ENCODE measurements at regions not wholly inside any gene's neighbourhood (a gene's known extent, or its start where the extent isn't known, plus 50 kb on each side); places are given as distances from the start of the nearest gene placed in this dataset.

DNA sequence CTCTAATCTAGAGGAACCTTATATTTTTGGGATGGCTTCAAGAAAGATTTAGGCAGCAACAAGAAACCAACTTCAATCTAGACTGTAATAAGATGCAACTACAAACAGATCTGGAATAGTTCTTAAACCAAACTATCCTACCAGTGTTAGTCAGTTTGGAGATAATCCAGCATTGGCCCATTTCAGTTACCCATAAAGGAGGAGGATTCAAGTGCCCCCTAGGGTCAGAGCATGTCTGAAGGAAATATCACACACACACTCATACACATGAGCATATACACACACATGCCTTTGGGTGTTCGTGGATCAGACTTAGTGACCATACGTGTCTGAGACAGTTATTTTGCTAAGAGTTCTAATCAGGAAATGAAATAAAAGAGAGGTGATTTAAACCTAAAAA is 261.2 kb downstream of the ADAMTS20 start (continued):
- TF ChIP-seq ZNF707 (tag by site-specific recombination; IDR thresholded peaks at IDR 0.05) (no peak), YY1 (tag by site-specific recombination; IDR thresholded peaks at IDR 0.05) (no peak), ZBTB17 (tag by site-specific recombination; IDR thresholded peaks at IDR 0.05) (no peak), ZNF558 (tag by site-specific recombination; IDR thresholded peaks at IDR 0.05) (no peak), SP2 (tag by site-specific recombination; IDR thresholded peaks at IDR 0.05) (no peak), ZNF211 (tag by site-specific recombination; IDR thresholded peaks at IDR 0.05; ENCODE audit: low read depth) (no peak)
- TF ChIP-seq, protein P1, sequence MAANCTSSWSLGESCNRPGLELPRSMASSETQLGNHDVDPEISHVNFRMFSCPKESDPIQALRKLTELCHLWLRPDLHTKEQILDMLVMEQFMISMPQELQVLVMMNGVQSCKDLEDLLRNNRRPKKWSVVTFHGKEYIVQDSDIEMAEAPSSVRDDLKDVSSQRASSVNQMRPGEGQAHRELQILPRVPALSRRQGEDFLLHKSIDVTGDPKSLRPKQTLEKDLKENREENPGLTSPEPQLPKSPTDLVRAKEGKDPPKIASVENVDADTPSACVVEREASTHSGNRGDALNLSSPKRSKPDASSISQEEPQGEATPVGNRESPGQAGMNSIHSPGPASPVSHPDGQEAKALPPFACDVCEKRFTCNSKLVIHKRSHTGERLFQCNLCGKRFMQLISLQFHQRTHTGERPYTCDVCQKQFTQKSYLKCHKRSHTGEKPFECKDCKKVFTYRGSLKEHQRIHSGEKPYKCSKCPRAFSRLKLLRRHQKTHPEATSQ (tag by site-specific recombination; IDR thresholded peaks at IDR 0.05) = no peak

DNA sequence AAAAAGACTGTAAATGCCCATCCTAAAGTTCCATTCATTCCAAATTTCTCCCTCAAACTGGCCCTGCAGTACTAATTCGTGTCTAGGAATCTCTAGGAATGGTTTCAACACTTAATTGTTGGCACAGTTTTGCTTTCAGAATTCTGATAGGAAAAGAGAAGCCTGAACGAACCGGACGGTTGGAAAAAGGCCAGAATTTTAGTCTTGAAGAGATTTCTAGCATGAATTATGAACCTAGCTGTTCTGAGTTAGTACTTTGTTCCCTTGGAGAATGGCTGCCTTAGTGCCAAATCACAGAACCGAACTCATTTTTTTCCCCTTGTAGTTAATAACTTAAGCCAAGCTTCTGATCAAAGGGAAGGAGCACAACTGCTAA is 262.6 kb downstream of the ADAMTS20 start:
- peaks cover 2% of the 10 kb centered on the region for H3K4me1 ChIP-seq (ENCODE audit: control insufficient read depth, insufficient read depth, low read length)
- H3K9me3 ChIP-seq (ENCODE audit: control insufficient read depth, insufficient read depth, low read depth, low read length) = no peaks in the 10 kb centered on the region
- H3K36me3 ChIP-seq (ENCODE audit: control insufficient read depth in 2 of 2, insufficient read depth in 1 of 2, low read length in 2 of 2) = no peaks in the 10 kb centered on the region
- H3K27ac ChIP-seq (ENCODE audit: extremely low read depth, low read depth, low read length) = no peak overlapping the region
- no peak for TF ChIP-seq ZNF433 (tag by site-specific recombination; IDR thresholded peaks at IDR 0.05; ENCODE audit: low read depth)
- TF ChIP-seq TCF7L2 (IDR thresholded peaks at IDR 0.05; ENCODE audit: borderline replicate concordance, low read depth, low read length) = no peak
- TF ChIP-seq, protein P2, sequence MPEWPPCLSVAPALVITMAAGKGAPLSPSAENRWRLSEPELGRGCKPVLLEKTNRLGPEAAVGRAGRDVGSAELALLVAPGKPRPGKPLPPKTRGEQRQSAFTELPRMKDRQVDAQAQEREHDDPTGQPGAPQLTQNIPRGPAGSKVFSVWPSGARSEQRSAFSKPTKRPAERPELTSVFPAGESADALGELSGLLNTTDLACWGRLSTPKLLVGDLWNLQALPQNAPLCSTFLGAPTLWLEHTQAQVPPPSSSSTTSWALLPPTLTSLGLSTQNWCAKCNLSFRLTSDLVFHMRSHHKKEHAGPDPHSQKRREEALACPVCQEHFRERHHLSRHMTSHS (tag by site-specific recombination; IDR thresholded peaks at IDR 0.05) = no peak
- TF ChIP-seq, protein P3, sequence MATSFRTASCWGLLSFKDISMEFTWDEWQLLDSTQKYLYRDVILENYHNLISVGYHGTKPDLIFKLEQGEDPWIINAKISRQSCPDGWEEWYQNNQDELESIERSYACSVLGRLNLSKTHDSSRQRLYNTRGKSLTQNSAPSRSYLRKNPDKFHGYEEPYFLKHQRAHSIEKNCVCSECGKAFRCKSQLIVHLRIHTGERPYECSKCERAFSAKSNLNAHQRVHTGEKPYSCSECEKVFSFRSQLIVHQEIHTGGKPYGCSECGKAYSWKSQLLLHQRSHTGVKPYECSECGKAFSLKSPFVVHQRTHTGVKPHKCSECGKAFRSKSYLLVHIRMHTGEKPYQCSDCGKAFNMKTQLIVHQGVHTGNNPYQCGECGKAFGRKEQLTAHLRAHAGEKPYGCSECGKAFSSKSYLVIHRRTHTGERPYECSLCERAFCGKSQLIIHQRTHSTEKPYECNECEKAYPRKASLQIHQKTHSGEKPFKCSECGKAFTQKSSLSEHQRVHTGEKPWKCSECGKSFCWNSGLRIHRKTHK (tag by site-specific recombination; IDR thresholded peaks at IDR 0.05) = no peak
- TF ChIP-seq ZNF701 (tag by site-specific recombination; IDR thresholded peaks at IDR 0.05) = no peak
- TF ChIP-seq PRDM1 (tag by site-specific recombination; IDR thresholded peaks at IDR 0.05) = no peak
- no peak for TF ChIP-seq ZNF792 (tag by site-specific recombination; IDR thresholded peaks at IDR 0.05)
- no peak for TF ChIP-seq SCRT2 (tag by site-specific recombination; IDR thresholded peaks at IDR 0.05)
- no peak for TF ChIP-seq ZNF707 (tag by site-specific recombination; IDR thresholded peaks at IDR 0.05)
- TF ChIP-seq, protein P4, sequence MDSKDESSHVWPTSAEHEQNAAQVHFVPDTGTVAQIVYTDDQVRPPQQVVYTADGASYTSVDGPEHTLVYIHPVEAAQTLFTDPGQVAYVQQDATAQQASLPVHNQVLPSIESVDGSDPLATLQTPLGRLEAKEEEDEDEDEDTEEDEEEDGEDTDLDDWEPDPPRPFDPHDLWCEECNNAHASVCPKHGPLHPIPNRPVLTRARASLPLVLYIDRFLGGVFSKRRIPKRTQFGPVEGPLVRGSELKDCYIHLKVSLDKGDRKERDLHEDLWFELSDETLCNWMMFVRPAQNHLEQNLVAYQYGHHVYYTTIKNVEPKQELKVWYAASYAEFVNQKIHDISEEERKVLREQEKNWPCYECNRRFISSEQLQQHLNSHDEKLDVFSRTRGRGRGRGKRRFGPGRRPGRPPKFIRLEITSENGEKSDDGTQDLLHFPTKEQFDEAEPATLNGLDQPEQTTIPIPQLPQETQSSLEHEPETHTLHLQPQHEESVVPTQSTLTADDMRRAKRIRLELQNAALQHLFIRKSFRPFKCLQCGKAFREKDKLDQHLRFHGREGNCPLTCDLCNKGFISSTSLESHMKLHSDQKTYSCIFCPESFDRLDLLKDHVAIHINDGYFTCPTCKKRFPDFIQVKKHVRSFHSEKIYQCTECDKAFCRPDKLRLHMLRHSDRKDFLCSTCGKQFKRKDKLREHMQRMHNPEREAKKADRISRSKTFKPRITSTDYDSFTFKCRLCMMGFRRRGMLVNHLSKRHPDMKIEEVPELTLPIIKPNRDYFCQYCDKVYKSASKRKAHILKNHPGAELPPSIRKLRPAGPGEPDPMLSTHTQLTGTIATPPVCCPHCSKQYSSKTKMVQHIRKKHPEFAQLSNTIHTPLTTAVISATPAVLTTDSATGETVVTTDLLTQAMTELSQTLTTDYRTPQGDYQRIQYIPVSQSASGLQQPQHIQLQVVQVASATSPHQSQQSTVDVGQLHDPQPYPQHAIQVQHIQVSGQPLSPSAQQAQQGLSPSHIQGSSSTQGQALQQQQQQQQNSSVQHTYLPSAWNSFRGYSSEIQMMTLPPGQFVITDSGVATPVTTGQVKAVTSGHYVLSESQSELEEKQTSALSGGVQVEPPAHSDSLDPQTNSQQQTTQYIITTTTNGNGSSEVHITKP (tag by site-specific recombination; IDR thresholded peaks at IDR 0.05) = no peak
- no peak for TF ChIP-seq ZNF112 (tag by site-specific recombination; IDR thresholded peaks at IDR 0.05)
- TF ChIP-seq ZNF394 (tag by site-specific recombination; IDR thresholded peaks at IDR 0.05; ENCODE audit: borderline replicate concordance) = no peak
- TF ChIP-seq, protein P5, sequence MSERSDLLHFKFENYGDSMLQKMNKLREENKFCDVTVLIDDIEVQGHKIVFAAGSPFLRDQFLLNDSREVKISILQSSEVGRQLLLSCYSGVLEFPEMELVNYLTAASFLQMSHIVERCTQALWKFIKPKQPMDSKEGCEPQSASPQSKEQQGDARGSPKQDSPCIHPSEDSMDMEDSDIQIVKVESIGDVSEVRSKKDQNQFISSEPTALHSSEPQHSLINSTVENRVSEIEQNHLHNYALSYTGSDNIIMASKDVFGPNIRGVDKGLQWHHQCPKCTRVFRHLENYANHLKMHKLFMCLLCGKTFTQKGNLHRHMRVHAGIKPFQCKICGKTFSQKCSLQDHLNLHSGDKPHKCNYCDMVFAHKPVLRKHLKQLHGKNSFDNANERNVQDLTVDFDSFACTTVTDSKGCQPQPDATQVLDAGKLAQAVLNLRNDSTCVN (tag by site-specific recombination; optimal IDR thresholded peaks at IDR 0.05) = no peak
- ChIA-PET POLR2A (no interaction called here), CTCF (interaction anchor here (0.5 kb wide), 1 partner anchor 47 kb away, joined by 3 read pairs; no protein-coding TSS in a partner anchor)
- H3K4me3 ChIP-seq (ENCODE audit: low read depth, low read length) = no peak overlapping the region
